ENCODE measurements at regions not wholly inside any gene's neighbourhood (a gene's known extent, or its start where the extent isn't known, plus 50 kb on each side); places are given as distances from the start of the nearest gene placed in this dataset.

GRCh38 chr6:40056865-40057264 lies 122.6 kb upstream of the MOCS1 start:
- Histone ChIP-seq H3K27me3 (ENCODE audit: control insufficient read depth, insufficient read depth, low read length, poor library complexity, severe bottlenecking) (peaks cover 67% of the 10 kb centered on the region), H3K36me3 (ENCODE audit: control insufficient read depth, insufficient read depth, low read length) (no peaks in the 10 kb centered on the region), H3K9ac (ENCODE audit: extremely low read depth, low read length, poor library complexity, severe bottlenecking) (no peak overlapping the region), H3K4me3 (ENCODE audit: low read length) (no peak overlapping the region), H3K9me3 (ENCODE audit: control insufficient read depth, low read length) (no peaks in the 10 kb centered on the region), H3K27ac (ENCODE audit: low read depth, low read length) (no peak overlapping the region), H3K4me1 (ENCODE audit: control insufficient read depth, insufficient read depth, low read length) (no peaks in the 10 kb centered on the region)
- Mint-ChIP-seq H3K36me3 (ENCODE audit: low read depth) (no peaks in the 10 kb centered on the region), H3K4me1 (no peaks in the 10 kb centered on the region), H3K27me3 (ENCODE audit: insufficient read depth) (peaks cover 28% of the 10 kb centered on the region), H3K9me3 (peaks cover 3% of the 10 kb centered on the region), H3K27ac (no peak overlapping the region), H3K4me3 (no peak overlapping the region)
- DNase-seq: no peak
- no peak for TF ChIP-seq CTCF (conservative IDR thresholded peaks at IDR 0.05)
- WGBS, 2 experiments (ENCODE audit: insufficient coverage in 1 of 2, insufficient read length in 1 of 2): 67% methylated on average over 1 of the region's 1 CpG; no CpG with 5 or more reads in 1 of the 2 experiments

GRCh38 chr6:40054602-40055001 lies 120.3 kb upstream of the MOCS1 start:
- Mint-ChIP-seq H3K4me1 (no peaks in the 10 kb centered on the region), H3K27me3 (ENCODE audit: insufficient read depth) (peaks cover 22% of the 10 kb centered on the region), H3K4me3 (no peak overlapping the region), H3K27ac (no peak overlapping the region), H3K36me3 (ENCODE audit: low read depth) (no peaks in the 10 kb centered on the region), H3K9me3 (peaks cover 15% of the 10 kb centered on the region)
- Histone ChIP-seq H3K4me3 (ENCODE audit: low read length) (no peak overlapping the region), H3K27me3 (ENCODE audit: control insufficient read depth, insufficient read depth, low read length, poor library complexity, severe bottlenecking) (peaks cover 48% of the 10 kb centered on the region), H3K9ac (ENCODE audit: extremely low read depth, low read length, poor library complexity, severe bottlenecking) (no peak overlapping the region), H3K4me1 (ENCODE audit: control insufficient read depth, insufficient read depth, low read length) (no peaks in the 10 kb centered on the region), H3K27ac (ENCODE audit: low read depth, low read length) (no peak overlapping the region), H3K36me3 (ENCODE audit: control insufficient read depth, insufficient read depth, low read length) (no peaks in the 10 kb centered on the region), H3K9me3 (ENCODE audit: control insufficient read depth, low read length) (no peaks in the 10 kb centered on the region)
- no peak for TF ChIP-seq CTCF (conservative IDR thresholded peaks at IDR 0.05)
- DNase-seq: no peak

DNA sequence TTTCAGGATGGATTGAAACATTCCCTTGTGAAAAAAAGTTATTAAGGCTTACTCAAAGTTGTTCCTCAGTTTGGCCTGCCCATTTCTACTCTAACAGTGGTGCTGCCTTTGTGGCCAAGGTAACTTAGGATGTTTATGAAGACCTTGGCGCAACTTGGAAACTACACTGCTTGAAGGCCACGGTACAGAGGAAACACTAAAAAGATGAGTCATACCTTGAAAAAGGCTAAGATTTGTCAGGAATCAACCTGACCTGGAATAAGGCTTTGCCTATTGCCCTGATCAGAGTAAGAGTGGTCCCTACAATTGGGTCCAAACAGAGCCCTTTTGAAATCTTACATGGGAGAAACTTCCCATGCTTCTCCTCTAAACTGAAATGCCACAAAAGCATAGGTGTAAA lies 119.9 kb upstream of the MOCS1 start:
- H3K9me3 Mint-ChIP-seq: peaks cover 15% of the 10 kb centered on the region
- Histone ChIP-seq H3K9ac (ENCODE audit: extremely low read depth, low read length, poor library complexity, severe bottlenecking) (no peak overlapping the region), H3K4me3 (ENCODE audit: low read length) (no peak overlapping the region), H3K36me3 (ENCODE audit: control insufficient read depth, insufficient read depth, low read length) (no peaks in the 10 kb centered on the region), H3K27ac (ENCODE audit: low read depth, low read length) (no peak overlapping the region), H3K27me3 (ENCODE audit: control insufficient read depth, insufficient read depth, low read length, poor library complexity, severe bottlenecking) (peaks cover 46% of the 10 kb centered on the region), H3K4me1 (ENCODE audit: control insufficient read depth, insufficient read depth, low read length) (no peaks in the 10 kb centered on the region), H3K9me3 (ENCODE audit: control insufficient read depth, low read length) (no peaks in the 10 kb centered on the region)
- H3K27ac Mint-ChIP-seq: no peak overlapping the region
- WGBS, 2 experiments (ENCODE audit: insufficient coverage in 1 of 2, insufficient read length in 1 of 2): 85 to 86% methylated on average over 2 of the region's 2 CpGs
- H3K27me3 Mint-ChIP-seq (ENCODE audit: insufficient read depth): peaks cover 22% of the 10 kb centered on the region
- H3K36me3 Mint-ChIP-seq (ENCODE audit: low read depth): no peaks in the 10 kb centered on the region
- H3K4me3 Mint-ChIP-seq: no peak overlapping the region
- no peaks in the 10 kb centered on the region for H3K4me1 Mint-ChIP-seq
- DNase-seq: no peak
- no peak for TF ChIP-seq CTCF (conservative IDR thresholded peaks at IDR 0.05)

Data from endodermal cell (in vitro differentiated cells).